GM19463 (cell line): ENCODE measurements at regions not wholly inside any gene's neighbourhood (a gene's known extent, or its start where the extent isn't known, plus 50 kb on each side); places are given as distances from the start of the nearest gene placed in this dataset.
A peak's percentile ranks its signal among the peaks of the same experiment; 100 is the strongest.

Source experiments
- ATAC-seq: cut with Tn5 transposase; IDR thresholded peaks from one replicate; pipeline ENCODE4 v1.9.1; 2021; ENCODE audit warnings: mild to moderate bottlenecking, moderate library complexity; ENCODE audit not compliant: unreplicated experiment

DNA sequence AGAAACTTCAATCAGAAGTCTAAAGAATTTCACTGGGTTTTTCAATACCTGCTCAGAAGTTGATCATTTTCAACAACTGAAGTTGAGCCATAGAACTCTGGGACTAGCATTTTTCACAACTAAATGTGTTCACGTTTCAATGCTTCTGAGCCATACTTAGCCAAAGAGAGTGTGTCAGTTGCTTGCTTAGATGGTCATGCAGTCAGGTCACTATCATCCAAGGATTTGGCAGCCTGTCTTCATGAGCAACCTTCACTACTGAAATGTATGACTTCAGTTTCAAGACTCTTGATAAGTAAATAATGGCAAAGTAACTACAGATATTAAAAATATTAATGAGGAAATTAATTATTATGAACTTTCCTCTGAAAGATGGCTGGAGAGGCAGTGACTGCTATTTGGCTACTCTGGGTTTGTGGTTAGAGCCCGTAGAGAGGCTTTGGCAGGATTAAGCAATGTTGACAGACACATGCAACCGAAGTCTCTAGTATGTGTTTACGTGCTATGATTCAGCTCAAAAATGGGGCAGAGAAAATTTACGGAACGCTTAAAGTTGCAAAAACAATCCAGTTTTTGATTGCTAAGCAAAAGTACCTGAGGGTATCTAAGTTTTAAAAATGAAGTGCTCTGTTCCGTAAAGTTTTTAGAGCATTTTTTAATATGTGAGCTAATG lies 133.8 kb downstream of the GMNC start:
- no peak for ATAC-seq

DNA sequence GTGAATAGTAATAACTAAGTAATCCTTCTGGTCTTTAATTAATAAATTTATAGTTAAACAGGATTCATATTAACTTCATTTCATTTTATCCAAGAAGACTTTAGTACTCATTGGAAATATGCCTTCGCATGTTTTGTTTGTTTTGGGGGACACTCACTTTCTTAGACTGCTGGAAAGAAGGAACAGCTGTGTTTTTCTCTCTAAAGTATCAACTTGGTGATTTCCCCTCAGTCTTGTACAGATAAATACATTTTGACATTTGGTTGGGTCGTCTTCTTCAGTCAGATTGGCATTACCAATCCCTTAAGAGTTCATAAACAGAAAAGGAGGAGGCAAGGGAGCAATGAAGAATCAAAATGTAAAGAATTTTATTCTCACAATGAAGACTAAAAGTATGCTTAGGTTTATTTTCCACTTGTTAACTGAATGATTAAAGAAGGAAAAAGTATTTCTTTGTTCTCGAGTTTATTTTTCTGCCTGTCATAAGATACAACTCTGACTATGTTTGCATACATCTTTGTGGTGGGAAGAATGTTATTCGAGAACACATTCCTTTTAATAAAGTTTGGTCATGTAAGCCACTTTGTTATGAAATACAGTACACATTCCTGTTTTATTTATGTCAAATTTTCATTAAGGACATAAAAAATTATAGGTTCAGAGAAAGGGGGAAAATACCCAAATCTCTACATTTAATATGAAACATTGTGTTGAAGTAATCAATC lies 140.2 kb downstream of the GMNC start:
- no peak for ATAC-seq

DNA sequence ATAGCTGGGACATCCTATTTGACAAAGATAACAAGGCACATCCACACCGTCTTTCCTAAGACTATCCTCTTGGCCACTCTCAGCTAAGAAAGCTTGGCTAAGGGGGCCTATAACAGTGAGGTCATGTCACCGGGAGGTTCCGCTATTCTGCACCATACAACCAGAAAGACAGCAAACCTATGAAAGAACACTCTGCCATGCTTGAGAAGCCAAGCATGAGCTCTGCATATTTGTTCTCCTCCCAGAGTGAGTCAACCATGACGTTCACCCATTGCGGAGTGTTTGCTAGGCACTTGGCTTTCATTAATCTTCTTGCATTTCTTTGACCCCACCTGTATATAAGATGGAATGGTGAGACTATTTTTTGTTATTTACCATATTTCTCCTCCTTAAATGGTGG lies 141.2 kb downstream of the GMNC start:
- peak; percentile 92 for ATAC-seq

DNA sequence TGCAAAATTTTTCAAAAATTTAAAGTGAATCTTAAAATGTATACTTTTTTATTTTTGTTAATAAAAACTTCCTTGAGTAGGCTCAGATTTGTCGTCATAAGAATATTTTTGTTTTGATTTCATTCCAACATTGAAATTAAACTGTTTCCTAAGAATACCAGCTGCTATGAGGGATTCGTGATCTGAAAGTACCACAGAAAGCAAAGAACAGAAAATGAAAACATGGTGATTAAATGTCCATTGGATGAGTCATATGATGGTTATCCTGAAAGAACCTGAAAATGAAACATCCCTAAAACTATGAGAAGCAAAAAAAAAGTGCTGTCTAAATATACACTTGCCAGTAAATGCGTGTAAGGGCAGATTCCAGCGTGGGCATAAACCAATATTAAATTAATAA lies 143.8 kb downstream of the GMNC start:
- ATAC-seq: no peak

DNA sequence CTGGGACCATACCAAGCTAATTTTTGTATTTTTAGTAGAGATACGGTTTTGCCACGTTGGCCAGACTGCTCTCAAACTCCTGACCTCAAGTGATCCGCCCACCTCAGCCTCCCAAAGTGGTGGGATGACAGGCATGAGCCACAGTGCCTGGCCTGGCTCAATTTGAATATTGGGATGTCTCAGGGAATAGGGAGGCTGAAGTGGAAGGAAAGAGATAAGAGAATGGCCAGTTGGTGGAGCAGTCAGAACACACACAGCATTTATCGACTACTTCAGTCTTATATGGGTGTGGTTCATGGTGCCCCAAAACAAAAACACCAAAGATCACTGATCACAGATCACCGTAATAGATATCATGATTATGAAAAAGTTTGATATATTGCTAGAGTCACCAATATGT lies 144.4 kb downstream of the GMNC start:
- no peak for ATAC-seq

DNA sequence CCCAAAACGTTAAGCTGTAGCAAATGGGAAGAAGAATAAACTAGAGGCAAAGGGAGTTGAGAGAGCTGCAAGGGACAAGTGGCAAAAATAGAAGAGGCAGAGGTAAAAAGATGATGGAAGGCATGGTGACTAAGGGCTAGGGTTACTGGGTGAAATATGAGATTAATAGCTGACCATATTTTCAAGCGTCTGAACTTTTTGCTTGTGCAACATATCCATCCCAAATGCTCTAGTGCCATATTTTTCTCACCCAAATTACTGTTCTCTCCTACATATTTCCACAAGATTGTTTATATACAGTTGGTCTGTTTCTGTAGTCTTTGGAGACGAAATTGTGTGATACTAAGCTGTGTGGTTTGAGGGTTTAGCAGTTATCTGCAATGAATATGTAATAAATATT lies 145.5 kb downstream of the GMNC start:
- no peak for ATAC-seq

DNA sequence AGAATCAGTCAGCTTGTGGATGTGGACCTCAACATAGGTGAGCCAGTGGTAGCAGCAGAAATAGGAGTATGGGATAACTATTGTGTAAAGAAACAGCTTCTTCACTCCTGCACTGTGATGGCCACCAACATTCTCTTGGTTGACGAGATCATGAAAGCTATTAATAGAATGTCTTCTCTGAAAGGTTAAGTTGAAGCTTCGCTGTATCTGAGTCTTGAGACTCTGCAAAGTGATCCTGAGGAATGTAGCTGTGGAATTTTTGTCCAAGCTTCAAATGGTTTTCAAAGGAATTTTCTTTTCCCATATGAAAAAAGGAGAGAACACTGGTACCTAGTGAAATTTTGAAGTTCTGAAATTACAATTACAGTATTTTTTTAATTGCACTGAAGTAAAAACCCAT lies 146.3 kb downstream of the GMNC start:
- ATAC-seq: no peak

DNA sequence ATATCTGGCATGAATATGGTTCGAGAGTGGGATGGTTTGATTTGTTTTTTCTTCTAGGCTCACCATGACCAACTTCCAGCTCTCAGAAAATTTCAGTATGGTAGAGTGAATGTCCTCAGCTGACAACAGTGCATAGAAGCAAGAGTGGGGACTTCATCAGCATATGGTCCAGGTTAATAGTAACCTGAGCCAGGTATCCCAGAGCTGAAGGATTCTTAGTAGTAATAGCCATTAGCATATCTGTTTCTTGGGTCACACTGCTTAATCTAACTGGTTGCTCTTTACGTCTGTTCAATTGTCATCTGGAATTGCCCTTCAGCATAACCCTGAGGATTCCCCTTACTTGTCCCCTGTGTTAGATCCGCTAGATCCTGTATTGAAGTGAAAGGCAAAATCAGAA lies 151.8 kb downstream of the GMNC start:
- no peak for ATAC-seq

DNA sequence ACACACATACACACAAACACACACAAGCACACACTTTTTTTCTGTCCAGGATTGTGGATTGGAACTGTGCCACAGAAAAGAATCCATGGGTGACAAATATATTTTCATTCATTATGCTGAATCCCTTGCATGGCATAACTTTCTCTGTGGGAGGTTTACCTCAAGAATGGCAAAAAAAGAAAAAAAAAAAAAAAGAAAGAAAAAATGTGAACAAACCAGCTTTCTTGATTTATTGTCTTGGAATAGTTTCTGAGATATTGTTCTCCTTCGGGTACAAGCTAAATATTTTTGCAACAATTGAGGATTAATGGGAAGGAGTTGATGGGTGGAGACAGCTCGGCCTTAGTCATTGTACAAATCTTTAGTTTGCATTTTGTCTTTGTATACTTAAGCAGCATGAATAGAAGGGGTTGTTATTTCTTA lies 153.1 kb downstream of the GMNC start:
- ATAC-seq: no peak
